Gastrocnemius medialis (tissue), 4 donors: ENCODE measurements at regions not wholly inside any gene's neighbourhood (a gene's known extent, or its start where the extent isn't known, plus 50 kb on each side); places are given as distances from the start of the nearest gene placed in this dataset.

ENCODE experiments used
- ATAC-seq, 2 donors: fragments of 150-250 bp; one replicate each; pipeline ENCODE4 v1.9.1; 2016
- DNase-seq, 2 donors: peaks; one replicate each; pipeline ENCODE4 v3.0.0-alpha.2; 2019
- H3K27ac ChIP-seq, 4 donors: fragments of 200-600 bp; sonication (generic); 1 replicate in 1 of 4; 2 replicates in 3 of 4; pipeline ENCODE4 v1.5.1; 2016 to 2018; ENCODE audit warnings: mild to moderate bottlenecking in 2 of 4, moderate library complexity in 1 of 4
- H3K27me3 ChIP-seq, 3 donors: fragments of 200-600 bp; sonication (generic) in 2 of 3; 1 replicate in 1 of 3; 2 replicates in 2 of 3; pipeline versions ENCODE4 v1.5.1 to v1.6.0; 2016 to 2019; ENCODE audit warnings: mild to moderate bottlenecking in 1 of 3, moderate library complexity in 1 of 3
- H3K36me3 ChIP-seq, 2 donors: fragments of 200-600 bp; sonication (generic) in 1 of 2; one replicate each; pipeline ENCODE4 v1.5.1; 2017 to 2018
- H3K4me1 ChIP-seq, 2 donors: fragments of 200-600 bp; sonication (generic) in 1 of 2; one replicate each; pipeline ENCODE4 v1.5.1; 2016 to 2017; ENCODE audit warnings: mild to moderate bottlenecking in 2 of 2
- H3K4me3 ChIP-seq, 4 donors: fragments of 200-600 bp; sonication (generic) in 3 of 4; 1 replicate in 1 of 4; 2 replicates in 3 of 4; pipeline ENCODE4 v1.5.1; 2016 to 2019; ENCODE audit warnings: mild to moderate bottlenecking in 2 of 4
- H3K9me3 ChIP-seq, 3 donors: fragments of 200-600 bp; sonication (generic) in 2 of 3; 1 replicate in 1 of 3; 2 replicates in 2 of 3; pipeline ENCODE4 v1.5.1; 2016 to 2019
- CTCF ChIP-seq, 5 experiments: fragments of 450-650 bp in 3 of 5; fragments of 200-600 bp in 2 of 5; sonication (generic) in 2 of 5; IDR thresholded peaks in 4 of 5; conservative IDR thresholded peaks in 1 of 5; 1 replicate in 4 of 5; 2 replicates in 1 of 5; pipeline ENCODE4 v1.5.1; 2016 to 2019; ENCODE audit warnings: antibody characterized with exemption in 5 of 5, mild to moderate bottlenecking in 3 of 5, moderate library complexity in 3 of 5
- POLR2A ChIP-seq, 2 donors: fragments of 450-650 bp; IDR thresholded peaks; one replicate each; pipeline ENCODE4 v1.6.1; 2017; ENCODE audit warnings: antibody characterized with exemption in 2 of 2, mild to moderate bottlenecking in 2 of 2, moderate library complexity in 2 of 2
- in situ Hi-C, 4 donors: fragments of 200-750 bp; cut with MboI; loops; one replicate each; pipeline versions ENCODE4 v1.15.0 to v1.8.0; 2017; ENCODE audit warnings: low sequenced_read_pairs in 4 of 4
- intact Hi-C: fragments of 100-400 bp; cut with DNase I; formaldehyde crosslinking; loops from one replicate; pipeline ENCODE4 v1.15.1; 2023; ENCODE audit warnings: low total_unique reads

- Histone ChIP-seq H3K27me3 (no peaks in the 10 kb centered on the region), H3K4me3 (no peak overlapping the region), H3K4me1 (no peaks in the 10 kb centered on the region), H3K36me3 (no peaks in the 10 kb centered on the region), H3K27ac (no peak overlapping the region), H3K9me3 (no peaks in the 10 kb centered on the region)
- TF ChIP-seq CTCF (IDR thresholded peaks at IDR 0.05 in 4 of 5, conservative IDR thresholded peaks at IDR 0.05 in 1 of 5): no peak
- no peak for TF ChIP-seq POLR2A (IDR thresholded peaks at IDR 0.05)
- ATAC-seq: no peak
- in situ Hi-C loops: no loop called here
- intact Hi-C loops: no loop called here
- no peak for DNase-seq
Observed at GRCh38 chr14:97524589-97525319, 727.6 kb downstream of the VRK1 start.

DNA sequence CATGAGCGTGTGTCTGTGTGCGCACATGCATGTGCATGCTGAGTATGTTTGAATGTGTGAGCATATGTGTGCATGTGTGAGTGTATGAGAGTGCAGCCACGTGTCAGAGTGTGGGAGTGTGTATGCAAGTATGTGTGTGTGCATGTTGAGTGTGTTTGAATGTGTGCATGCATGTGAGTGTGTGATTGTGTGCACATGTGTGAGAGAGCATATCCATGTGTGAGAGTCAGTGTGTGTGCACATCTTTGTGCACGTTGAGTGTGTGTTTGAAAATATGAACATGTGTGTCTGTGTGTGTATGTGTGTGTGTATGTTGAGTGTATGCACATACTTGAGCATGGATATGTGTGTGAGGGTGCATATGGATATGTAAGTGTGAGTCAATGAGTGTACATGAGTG is 730.8 kb downstream of the VRK1 start:
- intact Hi-C loops: no loop called here
- no peaks in the 10 kb centered on the region for H3K27me3 ChIP-seq
- no peaks in the 10 kb centered on the region for H3K4me1 ChIP-seq
- H3K27ac ChIP-seq: no peak overlapping the region
- DNase-seq (no peak), ATAC-seq (no peak)
- H3K9me3 ChIP-seq: no peaks in the 10 kb centered on the region
- no peak overlapping the region for H3K4me3 ChIP-seq
- H3K36me3 ChIP-seq: no peaks in the 10 kb centered on the region
- TF ChIP-seq CTCF (IDR thresholded peaks at IDR 0.05 in 4 of 5, conservative IDR thresholded peaks at IDR 0.05 in 1 of 5): no peak
- TF ChIP-seq POLR2A (IDR thresholded peaks at IDR 0.05): no peak
- in situ Hi-C loops: no loop called here

DNA sequence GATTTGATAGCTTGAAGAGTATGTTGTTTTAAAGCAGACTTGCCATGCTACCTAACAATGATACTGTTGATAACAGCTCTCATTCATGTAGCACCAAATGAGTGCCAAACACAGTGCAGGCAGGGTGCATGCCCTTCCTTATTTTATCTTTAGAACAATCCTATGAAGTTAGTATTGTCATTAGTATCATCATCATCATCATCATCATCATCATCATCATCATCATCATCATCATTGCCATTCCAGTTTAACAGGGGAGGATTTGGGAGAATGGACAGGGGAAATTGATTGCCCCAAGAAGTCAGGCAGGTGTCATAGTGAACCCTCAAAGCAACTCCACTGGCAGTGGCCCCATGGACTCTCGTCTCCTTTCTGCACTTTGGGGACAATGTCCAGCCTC is 734.9 kb downstream of the VRK1 start:
- TF ChIP-seq CTCF (IDR thresholded peaks at IDR 0.05 in 4 of 5, conservative IDR thresholded peaks at IDR 0.05 in 1 of 5) (no peak), POLR2A (IDR thresholded peaks at IDR 0.05) (no peak)
- intact Hi-C loops: no loop called here
- H3K4me1 ChIP-seq: no peaks in the 10 kb centered on the region
- no peaks in the 10 kb centered on the region for H3K36me3 ChIP-seq
- H3K27me3 ChIP-seq: no peaks in the 10 kb centered on the region
- H3K27ac ChIP-seq: no peak overlapping the region
- in situ Hi-C loops: no loop called here
- H3K9me3 ChIP-seq: no peaks in the 10 kb centered on the region
- DNase-seq (no peak), ATAC-seq (no peak)
- no peak overlapping the region for H3K4me3 ChIP-seq

- Histone ChIP-seq H3K9me3 (no peaks in the 10 kb centered on the region), H3K27ac (no peak overlapping the region), H3K4me3 (no peak overlapping the region), H3K36me3 (no peaks in the 10 kb centered on the region), H3K4me1 (no peaks in the 10 kb centered on the region), H3K27me3 (no peaks in the 10 kb centered on the region)
- intact Hi-C loops (no loop called here), in situ Hi-C loops (no loop called here)
- ATAC-seq (no peak), DNase-seq (no peak)
- no peak for TF ChIP-seq CTCF (IDR thresholded peaks at IDR 0.05 in 4 of 5, conservative IDR thresholded peaks at IDR 0.05 in 1 of 5)
- no peak for TF ChIP-seq POLR2A (IDR thresholded peaks at IDR 0.05)
Observed at GRCh38 chr14:97536421-97536820, 739.2 kb downstream of the VRK1 start.
